ENCODE measurements at regions not wholly inside any gene's neighbourhood (a gene's known extent, or its start where the extent isn't known, plus 50 kb on each side); places are given as distances from the start of the nearest gene placed in this dataset.
A peak's percentile ranks its signal among the peaks of the same experiment; 100 is the strongest.
"Not testable (repeated sequence)": the region's sequence is repeated elsewhere in the genome, so short reads cannot be mapped to it uniquely, and the experiment has no call there.

- in situ Hi-C loops (cut with HindIII; ENCODE audit: low pct_ligation_motif_present, low pct_unique_long_range_greater_than_20kb, low sequenced_read_pairs); DNase-seq: not testable (repeated sequence)
Measured at GRCh38 chr9:39463696-39464095, 108.2 kb downstream of the SPATA31A1 start.

- in situ Hi-C loops (cut with HindIII; ENCODE audit: low pct_ligation_motif_present, low pct_unique_long_range_greater_than_20kb, low sequenced_read_pairs) = not testable (repeated sequence)
- peak; percentile 75 for DNase-seq
Measured at GRCh38 chr9:39464122-39464777, 108.8 kb downstream of the SPATA31A1 start.

- in situ Hi-C loops (cut with HindIII; ENCODE audit: low pct_ligation_motif_present, low pct_unique_long_range_greater_than_20kb, low sequenced_read_pairs) = not testable (repeated sequence)
Measured at GRCh38 chr9:39474499-39474898, 119.0 kb downstream of the SPATA31A1 start.

GRCh38 chr9:39483073-39483472, 127.6 kb downstream of the SPATA31A1 start:
- DNase-seq; in situ Hi-C loops (cut with HindIII; ENCODE audit: low pct_ligation_motif_present, low pct_unique_long_range_greater_than_20kb, low sequenced_read_pairs): not testable (repeated sequence)

More at GRCh38 chr9:39474499-39474898, 119.0 kb downstream of the SPATA31A1 start:
- DNase-seq = not testable (repeated sequence)

- in situ Hi-C loops (cut with HindIII; ENCODE audit: low pct_ligation_motif_present, low pct_unique_long_range_greater_than_20kb, low sequenced_read_pairs) = not testable (repeated sequence)
Measured at GRCh38 chr9:39483880-39484279, 128.4 kb downstream of the SPATA31A1 start.

GRCh38 chr9:39484292-39484691, 128.8 kb downstream of the SPATA31A1 start:
- DNase-seq; in situ Hi-C loops (cut with HindIII; ENCODE audit: low pct_ligation_motif_present, low pct_unique_long_range_greater_than_20kb, low sequenced_read_pairs): not testable (repeated sequence)

More at GRCh38 chr9:39483880-39484279, 128.4 kb downstream of the SPATA31A1 start:
- not testable (repeated sequence) for DNase-seq

GRCh38 chr9:39487477-39487876, 132.0 kb downstream of the SPATA31A1 start:
- DNase-seq; in situ Hi-C loops (cut with HindIII; ENCODE audit: low pct_ligation_motif_present, low pct_unique_long_range_greater_than_20kb, low sequenced_read_pairs): not testable (repeated sequence)

GRCh38 chr9:39496248-39496647, 140.8 kb downstream of the SPATA31A1 start:
- in situ Hi-C loops (cut with HindIII; ENCODE audit: low pct_ligation_motif_present, low pct_unique_long_range_greater_than_20kb, low sequenced_read_pairs) = not testable (repeated sequence)

GRCh38 chr9:39503178-39503577, 147.7 kb downstream of the SPATA31A1 start:
- DNase-seq; in situ Hi-C loops (cut with HindIII; ENCODE audit: low pct_ligation_motif_present, low pct_unique_long_range_greater_than_20kb, low sequenced_read_pairs): not testable (repeated sequence)

More at GRCh38 chr9:39496248-39496647, 140.8 kb downstream of the SPATA31A1 start:
- DNase-seq = not testable (repeated sequence)

- DNase-seq; in situ Hi-C loops (cut with HindIII; ENCODE audit: low pct_ligation_motif_present, low pct_unique_long_range_greater_than_20kb, low sequenced_read_pairs): not testable (repeated sequence)
Measured at GRCh38 chr9:39527387-39528029, 172.0 kb downstream of the SPATA31A1 start.

GRCh38 chr9:39532597-39532996, 177.1 kb downstream of the SPATA31A1 start:
- DNase-seq; in situ Hi-C loops (cut with HindIII; ENCODE audit: low pct_ligation_motif_present, low pct_unique_long_range_greater_than_20kb, low sequenced_read_pairs): not testable (repeated sequence)

- DNase-seq; in situ Hi-C loops (cut with HindIII; ENCODE audit: low pct_ligation_motif_present, low pct_unique_long_range_greater_than_20kb, low sequenced_read_pairs): not testable (repeated sequence)
Measured at GRCh38 chr9:39533001-39533762, 177.7 kb downstream of the SPATA31A1 start.

- DNase-seq; in situ Hi-C loops (cut with HindIII; ENCODE audit: low pct_ligation_motif_present, low pct_unique_long_range_greater_than_20kb, low sequenced_read_pairs): not testable (repeated sequence)
Measured at GRCh38 chr9:39533763-39534548, 178.5 kb downstream of the SPATA31A1 start.

GRCh38 chr9:39534897-39535296, 179.4 kb downstream of the SPATA31A1 start:
- DNase-seq; in situ Hi-C loops (cut with HindIII; ENCODE audit: low pct_ligation_motif_present, low pct_unique_long_range_greater_than_20kb, low sequenced_read_pairs): not testable (repeated sequence)

- DNase-seq; in situ Hi-C loops (cut with HindIII; ENCODE audit: low pct_ligation_motif_present, low pct_unique_long_range_greater_than_20kb, low sequenced_read_pairs): not testable (repeated sequence)
Measured at GRCh38 chr9:39542157-39542556, 186.7 kb downstream of the SPATA31A1 start.

- DNase-seq; in situ Hi-C loops (cut with HindIII; ENCODE audit: low pct_ligation_motif_present, low pct_unique_long_range_greater_than_20kb, low sequenced_read_pairs): not testable (repeated sequence)
Measured at GRCh38 chr9:39545079-39545478, 189.6 kb downstream of the SPATA31A1 start.

GRCh38 chr9:39550573-39550972, 195.1 kb downstream of the SPATA31A1 start:
- in situ Hi-C loops (cut with HindIII; ENCODE audit: low pct_ligation_motif_present, low pct_unique_long_range_greater_than_20kb, low sequenced_read_pairs); DNase-seq: not testable (repeated sequence)

- DNase-seq; in situ Hi-C loops (cut with HindIII; ENCODE audit: low pct_ligation_motif_present, low pct_unique_long_range_greater_than_20kb, low sequenced_read_pairs): not testable (repeated sequence)
Measured at GRCh38 chr9:39551544-39551943, 196.1 kb downstream of the SPATA31A1 start.
